SU-DHL-6 (cell line): ENCODE measurements at regions not wholly inside any gene's neighbourhood (a gene's known extent, or its start where the extent isn't known, plus 50 kb on each side); places are given as distances from the start of the nearest gene placed in this dataset.

Source experiments
- H2AFZ ChIP-seq: fragments of 200-600 bp; sonication (generic); 2 replicates; pipeline ENCODE4 v1.6.1; 2014; ENCODE audit warnings: low read depth, mild to moderate bottlenecking, moderate library complexity, mixed read lengths, antibody characterized with exemption, low read length; ENCODE audit not compliant: severe bottlenecking
- H3F3A ChIP-seq: fragments of 200-600 bp; shearing (Covaris generic); 2 replicates; pipeline ENCODE4 v1.6.0; 2016; ENCODE audit warnings: antibody characterized with exemption, mild to moderate bottlenecking; ENCODE audit not compliant: insufficient read depth
- H3K27ac ChIP-seq: fragments of 200-600 bp; sonication (generic); 2 replicates; pipeline ENCODE4 v1.5.1; 2016; ENCODE audit warnings: low read depth, mild to moderate bottlenecking, low read length, moderate library complexity, mixed read lengths
- H3K27me3 ChIP-seq: fragments of 200-600 bp; sonication (generic), shearing (Covaris generic); 2 replicates; pipeline ENCODE4 v1.6.0; 2014; ENCODE audit warnings: mild to moderate bottlenecking, low read length
- H3K36me3 ChIP-seq: fragments of 200-600 bp; sonication (generic); 2 replicates; pipeline ENCODE4 v1.6.1; 2014; ENCODE audit warnings: mild to moderate bottlenecking, low read length, mixed read lengths
- H3K4me2 ChIP-seq: fragments of 300-600, 200-600 bp; shearing (Covaris generic), sonication (generic); 2 replicates; pipeline ENCODE4 v1.6.0; 2014; ENCODE audit warnings: low read length, low read depth, mild to moderate bottlenecking; ENCODE audit not compliant: poor library complexity, severe bottlenecking
- H3K4me3 ChIP-seq: fragments of 200-600 bp; sonication (generic); 2 replicates; pipeline ENCODE4 v1.5.1; 2014; ENCODE audit warnings: antibody characterized with exemption, low read length, mild to moderate bottlenecking, mixed read lengths; ENCODE audit not compliant: insufficient read depth, poor library complexity, severe bottlenecking
- H3K79me2 ChIP-seq: fragments of 200-600 bp; sonication (generic); 2 replicates; pipeline ENCODE4 v1.6.1; 2014; ENCODE audit warnings: mild to moderate bottlenecking, low read length, moderate library complexity; ENCODE audit not compliant: insufficient read depth
- H3K9ac ChIP-seq: fragments of 200-600 bp; sonication (generic); 2 replicates; pipeline ENCODE4 v1.7.0; 2014; ENCODE audit warnings: mild to moderate bottlenecking, low read length
- H3K9me2 ChIP-seq: fragments of 200-600 bp; sonication (generic); replicated peaks from 2 replicates; pipeline ENCODE4 v1.6.1; 2014; ENCODE audit warnings: low read length; ENCODE audit not compliant: insufficient read depth
- H3K9me3 ChIP-seq: fragments of 200-600 bp; sonication (generic); 2 replicates; pipeline ENCODE4 v1.6.1; 2014; ENCODE audit warnings: low read length, mixed read lengths; ENCODE audit not compliant: insufficient read depth
- H4K20me1 ChIP-seq: fragments of 200-600 bp; sonication (generic); 2 replicates; pipeline ENCODE4 v1.6.1; 2014; ENCODE audit warnings: low read depth, mild to moderate bottlenecking, antibody characterized with exemption, low read length, moderate library complexity, mixed read lengths
- EZH2phosphoT487 ChIP-seq: fragments of 200-600 bp; sonication (generic), shearing (Covaris generic); conservative IDR thresholded peaks from 2 replicates; pipeline ENCODE4 v1.6.1; 2018; ENCODE audit warnings: mild to moderate bottlenecking, antibody characterized with exemption, low read length, moderate library complexity, mixed read lengths
- TF ChIP-seq, protein P1 (sequence below): fragments of 200-600 bp; sonication (generic); IDR thresholded peaks from one replicate; pipeline ENCODE4 v1.5.1; 2017; ENCODE audit warnings: antibody characterized with exemption, mild to moderate bottlenecking, low read length, moderate library complexity; ENCODE audit not compliant: insufficient read depth, poor library complexity, severe bottlenecking

DNA sequence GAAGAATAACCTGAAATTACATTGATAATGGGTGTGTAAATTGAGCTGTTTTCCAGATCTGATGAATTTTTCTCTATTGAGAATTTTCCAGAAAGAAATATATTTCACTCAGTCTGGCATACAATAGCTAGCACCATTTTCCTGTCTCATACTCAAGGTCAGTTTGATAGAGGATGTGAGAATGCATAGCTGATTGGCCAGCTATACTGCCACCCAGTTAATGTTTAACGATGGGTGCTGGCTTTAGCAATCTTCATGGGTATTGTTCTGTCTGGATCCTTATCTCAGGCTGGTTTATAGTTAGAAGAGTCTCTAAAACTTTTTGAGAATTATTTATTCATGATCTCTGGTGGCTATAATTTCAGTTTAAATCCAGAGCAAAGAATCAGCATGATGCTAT, 147.4 kb downstream of the HDGFL1 start:
- no peaks in the 10 kb centered on the region for H3K9me2 ChIP-seq
- no peaks in the 10 kb centered on the region for H3K9me3 ChIP-seq
- H3K4me2 ChIP-seq: no peak overlapping the region
- no peaks in the 10 kb centered on the region for H4K20me1 ChIP-seq
- TF ChIP-seq, protein P1, sequence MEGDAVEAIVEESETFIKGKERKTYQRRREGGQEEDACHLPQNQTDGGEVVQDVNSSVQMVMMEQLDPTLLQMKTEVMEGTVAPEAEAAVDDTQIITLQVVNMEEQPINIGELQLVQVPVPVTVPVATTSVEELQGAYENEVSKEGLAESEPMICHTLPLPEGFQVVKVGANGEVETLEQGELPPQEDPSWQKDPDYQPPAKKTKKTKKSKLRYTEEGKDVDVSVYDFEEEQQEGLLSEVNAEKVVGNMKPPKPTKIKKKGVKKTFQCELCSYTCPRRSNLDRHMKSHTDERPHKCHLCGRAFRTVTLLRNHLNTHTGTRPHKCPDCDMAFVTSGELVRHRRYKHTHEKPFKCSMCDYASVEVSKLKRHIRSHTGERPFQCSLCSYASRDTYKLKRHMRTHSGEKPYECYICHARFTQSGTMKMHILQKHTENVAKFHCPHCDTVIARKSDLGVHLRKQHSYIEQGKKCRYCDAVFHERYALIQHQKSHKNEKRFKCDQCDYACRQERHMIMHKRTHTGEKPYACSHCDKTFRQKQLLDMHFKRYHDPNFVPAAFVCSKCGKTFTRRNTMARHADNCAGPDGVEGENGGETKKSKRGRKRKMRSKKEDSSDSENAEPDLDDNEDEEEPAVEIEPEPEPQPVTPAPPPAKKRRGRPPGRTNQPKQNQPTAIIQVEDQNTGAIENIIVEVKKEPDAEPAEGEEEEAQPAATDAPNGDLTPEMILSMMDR: no peak
- TF ChIP-seq EZH2phosphoT487: no peak
- H3K27me3 ChIP-seq: no peaks in the 10 kb centered on the region
- H2AFZ ChIP-seq: no peak overlapping the region
- no peaks in the 10 kb centered on the region for H3K36me3 ChIP-seq
- no peak overlapping the region for H3K4me3 ChIP-seq
- H3K9ac ChIP-seq: no peak overlapping the region
- H3K79me2 ChIP-seq: no peaks in the 10 kb centered on the region
- H3K27ac ChIP-seq: no peak overlapping the region
- no peaks in the 10 kb centered on the region for H3F3A ChIP-seq

DNA sequence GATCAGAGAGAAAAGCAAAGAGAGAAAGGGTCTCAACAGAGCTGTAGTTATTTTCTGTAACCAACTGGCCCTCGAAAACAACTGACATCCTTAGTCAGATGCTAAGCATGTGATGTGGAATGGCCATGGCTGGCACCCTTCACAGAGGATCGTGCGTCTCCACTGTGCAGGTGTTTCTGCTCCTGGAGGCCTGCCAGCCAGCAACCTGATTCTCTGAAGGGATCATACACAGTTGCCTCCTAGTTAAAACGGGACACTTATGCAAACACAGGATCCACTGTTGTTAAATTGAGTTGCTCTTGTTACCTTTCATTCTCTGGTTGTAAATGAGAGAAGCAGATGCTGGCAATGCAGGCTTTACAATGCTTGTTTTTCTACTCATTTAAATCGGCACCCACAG, 148.5 kb downstream of the HDGFL1 start:
- Histone ChIP-seq H3K27ac (no peak overlapping the region), H3K27me3 (no peaks in the 10 kb centered on the region), H3K9me2 (no peaks in the 10 kb centered on the region), H3K4me3 (no peak overlapping the region), H3F3A (no peaks in the 10 kb centered on the region), H3K9ac (no peak overlapping the region), H4K20me1 (no peaks in the 10 kb centered on the region), H3K4me2 (no peak overlapping the region), H3K36me3 (no peaks in the 10 kb centered on the region), H3K9me3 (no peaks in the 10 kb centered on the region), H2AFZ (no peak overlapping the region), H3K79me2 (no peaks in the 10 kb centered on the region)
- no peak for TF ChIP-seq EZH2phosphoT487
- TF ChIP-seq, protein P1: no peak

DNA sequence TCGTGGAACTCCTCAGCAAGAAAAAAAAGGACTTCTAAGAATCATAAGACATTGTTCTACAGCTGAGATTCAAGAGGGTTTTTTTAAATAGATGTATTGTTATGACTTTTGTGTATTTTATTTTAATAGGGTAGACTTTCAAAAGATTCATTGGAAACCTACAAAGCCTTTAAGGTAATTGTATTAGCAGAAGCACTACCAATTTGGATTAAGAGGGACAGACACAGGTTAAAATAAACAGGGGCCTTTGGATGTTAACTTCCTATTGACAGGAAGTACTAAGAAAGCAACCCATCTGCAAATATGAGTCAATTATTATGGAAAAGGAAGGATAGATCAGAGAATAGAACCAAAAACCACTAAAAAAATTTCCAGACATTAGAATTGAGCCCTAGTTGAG, 153.5 kb downstream of the HDGFL1 start:
- Histone ChIP-seq H3K9me3 (no peaks in the 10 kb centered on the region), H3K79me2 (no peaks in the 10 kb centered on the region), H2AFZ (no peak overlapping the region), H3K4me3 (no peak overlapping the region), H4K20me1 (no peaks in the 10 kb centered on the region), H3K27ac (no peak overlapping the region), H3K27me3 (no peaks in the 10 kb centered on the region), H3K9me2 (no peaks in the 10 kb centered on the region), H3K9ac (no peak overlapping the region), H3K4me2 (no peak overlapping the region), H3K36me3 (no peaks in the 10 kb centered on the region), H3F3A (no peaks in the 10 kb centered on the region)
- TF ChIP-seq, protein P1: no peak
- TF ChIP-seq EZH2phosphoT487: no peak

DNA sequence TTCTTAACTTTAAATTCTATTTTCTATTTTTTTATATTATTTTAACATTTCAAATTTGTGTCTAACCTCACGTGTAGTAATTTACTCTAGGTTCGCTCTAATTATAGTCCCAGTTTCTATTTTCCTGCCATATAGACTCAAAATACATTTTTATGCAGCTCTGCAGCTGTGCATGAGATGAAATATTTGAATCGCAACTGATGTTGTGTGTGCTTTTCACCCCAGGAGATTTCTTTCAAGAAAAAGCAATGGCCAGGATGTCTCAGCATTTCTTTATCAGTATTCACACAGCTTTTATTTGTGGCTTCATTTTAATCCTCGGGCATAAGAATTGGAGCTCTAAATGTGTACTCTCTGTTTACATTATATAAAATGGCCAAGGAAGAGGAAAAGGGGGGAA, 157.6 kb downstream of the HDGFL1 start:
- no peak overlapping the region for H3K4me3 ChIP-seq
- H3K9ac ChIP-seq: no peak overlapping the region
- H3K27me3 ChIP-seq: no peaks in the 10 kb centered on the region
- no peaks in the 10 kb centered on the region for H3F3A ChIP-seq
- no peaks in the 10 kb centered on the region for H3K9me2 ChIP-seq
- no peak overlapping the region for H2AFZ ChIP-seq
- 0 out of 2 replicates have a peak, but pooled peaks cover 2% of the 10 kb centered on the region for H3K9me3 ChIP-seq
- no peaks in the 10 kb centered on the region for H3K79me2 ChIP-seq
- TF ChIP-seq, protein P1: no peak
- TF ChIP-seq EZH2phosphoT487: no peak
- H3K36me3 ChIP-seq: no peaks in the 10 kb centered on the region
- no peaks in the 10 kb centered on the region for H4K20me1 ChIP-seq
- H3K27ac ChIP-seq: no peak overlapping the region
- H3K4me2 ChIP-seq: no peak overlapping the region
